Loucy (cell line): ENCODE measurements at regions not wholly inside any gene's neighbourhood (a gene's known extent, or its start where the extent isn't known, plus 50 kb on each side); places are given as distances from the start of the nearest gene placed in this dataset.
A peak's percentile ranks its signal among the peaks of the same experiment; 100 is the strongest.

ENCODE experiments used
- H2AFZ ChIP-seq: fragments of 200-600 bp; sonication (generic); 2 replicates; pipeline ENCODE4 v1.6.0; 2016; ENCODE audit warnings: antibody characterized with exemption, mild to moderate bottlenecking, low read length, moderate library complexity
- H3F3A ChIP-seq: fragments of 200-600 bp; 2 replicates; pipeline ENCODE4 v1.6.0; 2016; ENCODE audit warnings: antibody characterized with exemption, low read depth, mild to moderate bottlenecking
- H3K27me3 ChIP-seq: fragments of 200-600 bp; sonication (generic); 2 replicates; pipeline ENCODE4 v1.6.1; 2014; ENCODE audit warnings: low read length, mild to moderate bottlenecking; ENCODE audit not compliant: insufficient read depth, poor library complexity, severe bottlenecking
- H3K36me3 ChIP-seq: fragments of 200-600 bp; sonication (generic); 2 replicates; pipeline ENCODE4 v1.6.1; 2016; ENCODE audit warnings: low read length; ENCODE audit not compliant: insufficient read depth
- H3K4me1 ChIP-seq: fragments of 200-600 bp; sonication (generic); 2 replicates; pipeline ENCODE4 v1.5.1; 2014; ENCODE audit warnings: low read length, mild to moderate bottlenecking; ENCODE audit not compliant: insufficient read depth, poor library complexity, severe bottlenecking
- H3K4me2 ChIP-seq: fragments of 200-600 bp; sonication (generic); 2 replicates; pipeline ENCODE4 v1.6.0; 2014; ENCODE audit warnings: antibody characterized with exemption, low read length, low read depth, mild to moderate bottlenecking; ENCODE audit not compliant: poor library complexity, severe bottlenecking
- H3K4me3 ChIP-seq: fragments of 200-600 bp; sonication (generic); 2 replicates; pipeline ENCODE4 v1.5.1; 2014; ENCODE audit warnings: low read length, mild to moderate bottlenecking, mixed read lengths; ENCODE audit not compliant: poor library complexity, severe bottlenecking
- H3K79me2 ChIP-seq: fragments of 200-600 bp; sonication (generic); 2 replicates; pipeline ENCODE4 v1.6.1; 2014; ENCODE audit warnings: low read length; ENCODE audit not compliant: insufficient read depth
- H3K9ac ChIP-seq: fragments of 200-600 bp; sonication (generic); 2 replicates; pipeline ENCODE4 v1.6.0; 2014; ENCODE audit warnings: mild to moderate bottlenecking, low read depth, low read length, moderate library complexity; ENCODE audit not compliant: poor library complexity, severe bottlenecking
- H3K9me2 ChIP-seq: fragments of 200-600 bp; sonication (generic); replicated peaks from 2 replicates; pipeline ENCODE4 v1.6.1; 2016; ENCODE audit warnings: low read depth, low read length, mixed read lengths
- H3K9me3 ChIP-seq: fragments of 200-600 bp; sonication (generic); 2 replicates; pipeline ENCODE4 v1.6.1; 2014; ENCODE audit warnings: mild to moderate bottlenecking, antibody characterized with exemption, low read length, low read depth; ENCODE audit not compliant: insufficient read depth
- H4K20me1 ChIP-seq: fragments of 200-600 bp; sonication (generic); 2 replicates; pipeline ENCODE4 v1.6.0; 2014; ENCODE audit warnings: antibody characterized with exemption, low read length, mild to moderate bottlenecking; ENCODE audit not compliant: insufficient read depth, poor library complexity, severe bottlenecking
- EZH2phosphoT487 ChIP-seq: fragments of 200-600 bp; IDR thresholded peaks from 2 replicates; pipeline ENCODE4 v1.6.1; 2018; ENCODE audit warnings: antibody characterized with exemption, mild to moderate bottlenecking, moderate library complexity, borderline replicate concordance
- TF ChIP-seq, protein P1 (sequence below): fragments of 200-600 bp; sonication (generic); conservative IDR thresholded peaks from 2 replicates; pipeline ENCODE4 v1.5.1; 2014; ENCODE audit warnings: mild to moderate bottlenecking, antibody characterized with exemption, low read length

- Histone ChIP-seq H3K9me3 (peaks cover 10% of the 10 kb centered on the region; the same call in 1 of the 2 replicates), H3K9me2 (no peaks in the 10 kb centered on the region), H3K27me3 (no peaks in the 10 kb centered on the region), H4K20me1 (no peaks in the 10 kb centered on the region), H2AFZ (no peak overlapping the region), H3K79me2 (no peaks in the 10 kb centered on the region), H3K36me3 (no peaks in the 10 kb centered on the region), H3K4me3 (no peak overlapping the region), H3K4me2 (no peak overlapping the region), H3K4me1 (peaks cover 33% of the 10 kb centered on the region), H3K9ac (no peak overlapping the region), H3F3A (no peaks in the 10 kb centered on the region)
- TF ChIP-seq, protein P1, sequence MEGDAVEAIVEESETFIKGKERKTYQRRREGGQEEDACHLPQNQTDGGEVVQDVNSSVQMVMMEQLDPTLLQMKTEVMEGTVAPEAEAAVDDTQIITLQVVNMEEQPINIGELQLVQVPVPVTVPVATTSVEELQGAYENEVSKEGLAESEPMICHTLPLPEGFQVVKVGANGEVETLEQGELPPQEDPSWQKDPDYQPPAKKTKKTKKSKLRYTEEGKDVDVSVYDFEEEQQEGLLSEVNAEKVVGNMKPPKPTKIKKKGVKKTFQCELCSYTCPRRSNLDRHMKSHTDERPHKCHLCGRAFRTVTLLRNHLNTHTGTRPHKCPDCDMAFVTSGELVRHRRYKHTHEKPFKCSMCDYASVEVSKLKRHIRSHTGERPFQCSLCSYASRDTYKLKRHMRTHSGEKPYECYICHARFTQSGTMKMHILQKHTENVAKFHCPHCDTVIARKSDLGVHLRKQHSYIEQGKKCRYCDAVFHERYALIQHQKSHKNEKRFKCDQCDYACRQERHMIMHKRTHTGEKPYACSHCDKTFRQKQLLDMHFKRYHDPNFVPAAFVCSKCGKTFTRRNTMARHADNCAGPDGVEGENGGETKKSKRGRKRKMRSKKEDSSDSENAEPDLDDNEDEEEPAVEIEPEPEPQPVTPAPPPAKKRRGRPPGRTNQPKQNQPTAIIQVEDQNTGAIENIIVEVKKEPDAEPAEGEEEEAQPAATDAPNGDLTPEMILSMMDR = no peak
- TF ChIP-seq EZH2phosphoT487 = no peak
Observed at GRCh38 chr17:77615703-77616253, 342.7 kb upstream of the TNRC6C start.

GRCh38 chr17:77616254-77616731 lies 342.2 kb upstream of the TNRC6C start:
- Histone ChIP-seq H3K4me1 (peaks cover 28% of the 10 kb centered on the region), H3K79me2 (no peaks in the 10 kb centered on the region), H4K20me1 (no peaks in the 10 kb centered on the region), H3K4me3 (no peak overlapping the region), H3K9ac (no peak overlapping the region), H3K4me2 (no peak overlapping the region), H3K9me3 (peaks cover 13% of the 10 kb centered on the region; the same call in 1 of the 2 replicates), H3K9me2 (no peaks in the 10 kb centered on the region), H3K36me3 (no peaks in the 10 kb centered on the region), H3F3A (no peaks in the 10 kb centered on the region), H2AFZ (no peak overlapping the region), H3K27me3 (no peaks in the 10 kb centered on the region)
- TF ChIP-seq, protein P1 = no peak
- no peak for TF ChIP-seq EZH2phosphoT487

DNA sequence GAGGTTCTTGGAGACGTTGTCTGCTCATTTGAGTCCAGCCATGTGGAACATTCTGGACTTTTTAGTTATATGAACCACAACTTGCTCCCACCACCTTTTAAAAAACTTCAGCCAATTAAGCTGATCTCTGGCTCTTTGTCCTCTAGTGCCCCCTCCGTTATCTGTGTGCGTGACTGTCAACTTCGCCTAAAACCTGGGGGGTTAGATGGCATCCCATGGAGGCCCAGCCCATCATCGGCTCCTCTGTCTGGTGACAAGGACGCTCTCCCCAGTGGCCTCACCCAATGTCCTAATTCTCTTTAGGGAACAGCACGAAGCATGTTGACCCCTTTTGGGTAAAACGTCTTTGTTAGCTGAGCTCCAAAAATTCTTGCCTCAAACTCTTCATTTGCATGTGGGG lies 341.0 kb upstream of the TNRC6C start:
- H3F3A ChIP-seq = no peaks in the 10 kb centered on the region
- H2AFZ ChIP-seq = 0 out of 2 replicates have a peak overlapping the region, but pooled peaks have one; percentile 16
- peak overlapping the region; percentile 13 for H3K9ac ChIP-seq
- H3K36me3 ChIP-seq = no peaks in the 10 kb centered on the region
- H3K4me1 ChIP-seq = peaks cover 24% of the 10 kb centered on the region
- no peaks in the 10 kb centered on the region for H3K9me2 ChIP-seq
- no peaks in the 10 kb centered on the region for H4K20me1 ChIP-seq
- H3K4me3 ChIP-seq = peak overlapping the region; percentile 17
- H3K9me3 ChIP-seq = peaks cover 13% of the 10 kb centered on the region; the same call in 1 of the 2 replicates
- H3K79me2 ChIP-seq = no peaks in the 10 kb centered on the region
- TF ChIP-seq EZH2phosphoT487 = no peak
- TF ChIP-seq, protein P1 = no peak
- no peaks in the 10 kb centered on the region for H3K27me3 ChIP-seq
- peak overlapping the region; percentile 53 for H3K4me2 ChIP-seq
